ENCODE measurements at regions not wholly inside any gene's neighbourhood (a gene's known extent, or its start where the extent isn't known, plus 50 kb on each side); places are given as distances from the start of the nearest gene placed in this dataset.

DNA sequence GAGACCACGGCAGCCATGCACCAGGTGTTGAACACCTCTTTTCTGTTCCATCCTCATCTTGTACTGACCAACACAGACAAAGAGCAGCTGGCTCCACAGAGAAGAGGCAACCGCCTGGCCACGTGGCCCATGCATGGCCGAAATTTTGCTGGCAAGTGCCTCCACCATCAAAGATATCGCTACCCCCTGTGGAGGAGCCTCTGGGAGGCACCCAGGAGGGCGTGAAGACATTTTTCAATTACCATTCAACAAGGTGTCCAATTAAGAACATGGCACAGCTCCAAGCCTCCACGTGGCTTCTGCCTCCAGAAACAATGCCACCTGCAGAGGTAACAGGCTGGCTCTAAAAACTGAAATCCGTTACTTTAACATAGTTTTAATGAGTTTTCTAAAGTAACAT lies 54.4 kb upstream of the CKS2 start:
- Histone ChIP-seq H3K4me3 (no peak overlapping the region), H3K4me1 (replicated peaks in 1 of 2) (no peaks in the 10 kb centered on the region), H3K27ac (no peak overlapping the region)
- WGBS, 10 experiments: 14 to 90% (median 68%) methylated on average over 2 to 6 of the region's 8 CpGs; no CpG with 5 or more reads in 2 of the 10 experiments
- ATAC-seq (replicated peaks in 6 of 8): no peak
- in situ Hi-C loops (cut with MboI; ENCODE audit: low pct_unique_long_range_greater_than_20kb in 2 of 9, low sequenced_read_pairs in 9 of 9, unreplicated experiment in 9 of 9): no loop called here

DNA sequence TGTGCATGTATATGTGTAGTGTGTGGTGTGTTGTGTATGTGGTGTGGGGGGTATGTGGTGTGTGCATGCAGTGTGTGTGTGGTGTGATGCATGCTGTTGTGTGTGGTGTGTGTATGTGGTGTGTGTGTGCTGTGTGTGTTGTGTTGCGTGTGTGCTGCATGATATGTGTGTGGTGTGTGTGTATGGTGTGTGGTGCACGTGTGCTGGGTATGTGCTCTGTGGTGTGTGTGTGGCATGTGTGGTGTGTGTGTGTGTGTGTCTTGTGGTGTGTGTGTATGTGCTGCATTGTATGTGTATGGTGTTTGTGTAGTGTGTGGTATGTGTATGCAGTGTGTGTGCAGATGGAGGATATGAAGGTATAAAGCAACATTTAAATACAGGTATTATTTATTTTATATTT lies 50.5 kb upstream of the CKS2 start:
- in situ Hi-C loops (cut with MboI; ENCODE audit: low pct_unique_long_range_greater_than_20kb in 2 of 9, low sequenced_read_pairs in 9 of 9, unreplicated experiment in 9 of 9): no loop called here
- no peak overlapping the region for H3K27ac ChIP-seq
- 67 to 100% (median 90%) methylated on average over 1 to 2 of the region's 2 CpGs; no CpG with 5 or more reads in 5 of the 10 experiments for WGBS, 10 experiments
- no peaks in the 10 kb centered on the region for H3K4me1 ChIP-seq (replicated peaks in 1 of 2)
- no peak overlapping the region for H3K4me3 ChIP-seq
- no peak for ATAC-seq (replicated peaks in 6 of 8)
